Fibroblast of lung (primary cell): ENCODE measurements at regions not wholly inside any gene's neighbourhood (a gene's known extent, or its start where the extent isn't known, plus 50 kb on each side); places are given as distances from the start of the nearest gene placed in this dataset.
A peak's percentile ranks its signal among the peaks of the same experiment; 100 is the strongest.

Source experiments
- DNase-seq, 2 donors: peaks; one replicate each; pipeline versions ENCODE4 v3.0.0 to v3.0.0-alpha.2; 2010; ENCODE audit warnings: low read depth in 2 of 2
- H2AFZ ChIP-seq: 2 replicates; pipeline ENCODE4 v1.5.1; 2012; ENCODE audit warnings: low read length, control low read depth, inconsistent platforms
- H3K27ac ChIP-seq: 2 replicates; pipeline ENCODE4 v1.5.1; 2011; ENCODE audit warnings: low read length, control low read depth; ENCODE audit not compliant: insufficient read depth
- H3K27me3 ChIP-seq: 2 replicates; pipeline ENCODE4 v1.5.1; 2011; ENCODE audit warnings: mild to moderate bottlenecking, low read length; ENCODE audit not compliant: control insufficient read depth, insufficient read depth
- H3K36me3 ChIP-seq: 2 replicates; pipeline ENCODE4 v1.5.1; 2011; ENCODE audit warnings: low read length; ENCODE audit not compliant: control insufficient read depth, insufficient read depth
- H3K4me1 ChIP-seq: 2 replicates; pipeline ENCODE4 v1.5.1; 2011; ENCODE audit warnings: low read length; ENCODE audit not compliant: control insufficient read depth, insufficient read depth; ENCODE audit errors: extremely low read depth
- H3K4me2 ChIP-seq: 2 replicates; pipeline ENCODE4 v1.5.1; 2011; ENCODE audit warnings: low read length, control low read depth; ENCODE audit not compliant: insufficient read depth; ENCODE audit errors: extremely low read depth
- H3K4me3 ChIP-seq, 4 experiments: fragments of 200-600 bp in 1 of 4; sonication (generic) in 1 of 4; replicated peaks in 1 of 4; 2 replicates each; pipeline ENCODE4 v1.5.1; 2011 to 2016; ENCODE audit warnings: low read length in 4 of 4, low read depth in 3 of 4, mild to moderate bottlenecking in 3 of 4, control low read depth in 2 of 4, inconsistent platforms in 1 of 4, mixed read lengths in 1 of 4; ENCODE audit not compliant: insufficient read depth in 1 of 4; ENCODE audit errors: control extremely low read depth in 1 of 4
- H3K79me2 ChIP-seq: 2 replicates; pipeline ENCODE4 v1.5.1; 2012; ENCODE audit warnings: mild to moderate bottlenecking, low read length, inconsistent platforms; ENCODE audit not compliant: control insufficient read depth, insufficient read depth
- H3K9ac ChIP-seq: 2 replicates; pipeline ENCODE4 v1.5.1; 2011; ENCODE audit warnings: mild to moderate bottlenecking, low read length, control low read depth; ENCODE audit not compliant: insufficient read depth
- H3K9me3 ChIP-seq: 2 replicates; pipeline ENCODE4 v1.5.1; 2012; ENCODE audit warnings: low read depth, low read length; ENCODE audit not compliant: control insufficient read depth, insufficient read depth
- H4K20me1 ChIP-seq: 2 replicates; pipeline ENCODE4 v1.5.1; 2011; ENCODE audit warnings: low read length; ENCODE audit not compliant: control insufficient read depth, insufficient read depth; ENCODE audit errors: extremely low read depth
- EZH2 ChIP-seq: IDR thresholded peaks from 2 replicates; pipeline ENCODE4 v1.5.1; 2012; ENCODE audit warnings: low read length, control low read depth, mild to moderate bottlenecking; ENCODE audit errors: missing control alignments
- TF ChIP-seq, protein P1 (sequence below), 2 donors: IDR thresholded peaks in 1 of 2; conservative IDR thresholded peaks in 1 of 2; 1 replicate in 1 of 2; 2 replicates in 1 of 2; pipeline ENCODE4 v1.5.1; 2011 to 2012; ENCODE audit warnings: low read length in 2 of 2, control low read depth in 1 of 2, inconsistent platforms in 1 of 2, low read depth in 1 of 2, mild to moderate bottlenecking in 1 of 2

DNA sequence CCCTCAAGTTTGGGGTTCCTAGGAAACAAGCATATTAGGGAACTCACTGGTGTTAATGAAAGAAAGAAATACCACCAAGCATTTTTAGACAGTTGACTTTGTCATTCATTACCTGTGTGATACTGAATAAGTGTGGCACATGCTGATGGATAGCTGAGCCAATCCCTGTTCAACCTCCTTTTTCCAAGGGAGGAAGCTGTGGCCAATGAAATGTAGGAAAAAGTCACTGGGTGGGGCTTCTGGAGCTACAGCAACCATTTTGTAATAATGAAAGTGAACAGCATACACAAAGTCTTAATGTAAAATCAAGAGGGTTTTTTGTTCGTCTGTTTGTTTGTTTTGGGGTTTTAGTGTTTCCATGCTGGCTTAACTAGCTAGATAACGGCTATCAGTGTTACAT lies 254.3 kb upstream of the SALL1 start:
- TF ChIP-seq, protein P1, sequence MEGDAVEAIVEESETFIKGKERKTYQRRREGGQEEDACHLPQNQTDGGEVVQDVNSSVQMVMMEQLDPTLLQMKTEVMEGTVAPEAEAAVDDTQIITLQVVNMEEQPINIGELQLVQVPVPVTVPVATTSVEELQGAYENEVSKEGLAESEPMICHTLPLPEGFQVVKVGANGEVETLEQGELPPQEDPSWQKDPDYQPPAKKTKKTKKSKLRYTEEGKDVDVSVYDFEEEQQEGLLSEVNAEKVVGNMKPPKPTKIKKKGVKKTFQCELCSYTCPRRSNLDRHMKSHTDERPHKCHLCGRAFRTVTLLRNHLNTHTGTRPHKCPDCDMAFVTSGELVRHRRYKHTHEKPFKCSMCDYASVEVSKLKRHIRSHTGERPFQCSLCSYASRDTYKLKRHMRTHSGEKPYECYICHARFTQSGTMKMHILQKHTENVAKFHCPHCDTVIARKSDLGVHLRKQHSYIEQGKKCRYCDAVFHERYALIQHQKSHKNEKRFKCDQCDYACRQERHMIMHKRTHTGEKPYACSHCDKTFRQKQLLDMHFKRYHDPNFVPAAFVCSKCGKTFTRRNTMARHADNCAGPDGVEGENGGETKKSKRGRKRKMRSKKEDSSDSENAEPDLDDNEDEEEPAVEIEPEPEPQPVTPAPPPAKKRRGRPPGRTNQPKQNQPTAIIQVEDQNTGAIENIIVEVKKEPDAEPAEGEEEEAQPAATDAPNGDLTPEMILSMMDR (conservative IDR thresholded peaks at IDR 0.05 in 1 of 2, IDR thresholded peaks at IDR 0.05 in 1 of 2; ENCODE audit: low read depth in 1 of 2, low read length in 2 of 2): no peak
- no peak for TF ChIP-seq EZH2
- Histone ChIP-seq H3K79me2 (no peaks in the 10 kb centered on the region), H3K27ac (no peak overlapping the region)

DNA sequence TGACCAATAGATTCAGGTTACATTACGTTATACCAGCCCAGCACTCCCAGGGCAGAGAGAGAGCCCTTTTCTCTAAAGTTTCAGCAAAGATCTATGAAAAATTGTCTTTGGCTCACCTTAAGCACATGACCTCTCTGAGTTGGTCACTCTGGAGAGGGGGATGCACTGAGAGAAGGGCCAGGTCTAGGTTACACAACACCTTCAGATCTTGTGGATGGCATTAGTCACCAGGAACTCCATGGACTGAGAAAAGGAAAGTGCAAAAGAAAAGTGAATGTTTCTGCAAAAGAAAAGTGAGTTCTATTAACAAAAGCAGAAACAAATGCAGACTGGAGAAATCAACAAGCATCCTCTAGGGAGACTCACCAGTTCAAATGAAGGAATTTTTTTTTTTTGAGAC lies 253.3 kb upstream of the SALL1 start:
- Histone ChIP-seq H4K20me1 (no peaks in the 10 kb centered on the region), H3K9me3 (no peaks in the 10 kb centered on the region), H3K79me2 (no peaks in the 10 kb centered on the region), H2AFZ (no peak overlapping the region), H3K4me2 (no peak overlapping the region), H3K9ac (no peak overlapping the region), H3K27me3 (no peaks in the 10 kb centered on the region), H3K4me1 (no peaks in the 10 kb centered on the region), H3K4me3 (no peak overlapping the region), H3K36me3 (no peaks in the 10 kb centered on the region), H3K27ac (no peak overlapping the region)
- peak; percentile 5 to 16 for DNase-seq
- TF ChIP-seq, protein P1 (conservative IDR thresholded peaks at IDR 0.05 in 1 of 2, IDR thresholded peaks at IDR 0.05 in 1 of 2; ENCODE audit: low read depth in 1 of 2, low read length in 2 of 2): no peak
- TF ChIP-seq EZH2: no peak

More for the DNA sequence above, 254.3 kb upstream of the SALL1 start:
- Histone ChIP-seq H3K4me3 (no peak overlapping the region), H3K27me3 (no peaks in the 10 kb centered on the region), H3K4me2 (no peak overlapping the region), H3K4me1 (no peaks in the 10 kb centered on the region), H4K20me1 (no peaks in the 10 kb centered on the region), H2AFZ (no peak overlapping the region), H3K36me3 (no peaks in the 10 kb centered on the region), H3K9ac (no peak overlapping the region), H3K9me3 (no peaks in the 10 kb centered on the region)
- DNase-seq: no peak

DNA sequence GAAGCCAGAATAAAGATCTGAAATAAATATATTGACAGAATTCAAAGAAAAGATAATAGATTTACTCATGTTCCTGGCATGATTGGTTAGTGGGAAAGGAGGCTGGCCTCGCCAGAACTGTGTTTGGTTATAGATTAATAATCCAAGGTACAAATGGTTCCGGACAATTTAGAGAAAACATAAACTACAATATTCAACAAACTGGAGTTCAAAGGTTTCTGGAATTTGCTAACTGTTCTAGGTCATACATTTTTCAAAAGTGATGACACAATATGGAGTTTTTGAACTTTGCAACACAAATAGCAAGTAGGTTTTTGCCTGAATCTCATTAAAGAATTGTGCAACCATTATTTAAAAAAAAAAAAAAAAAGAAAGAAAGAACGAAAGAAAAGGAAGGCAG lies 251.7 kb upstream of the SALL1 start:
- H3K4me2 ChIP-seq: no peak overlapping the region
- peak in 1 of 2 donors; percentile 67 for DNase-seq
- no peaks in the 10 kb centered on the region for H3K4me1 ChIP-seq
- H3K27ac ChIP-seq: no peak overlapping the region
- no peak overlapping the region for H3K9ac ChIP-seq
- H2AFZ ChIP-seq: no peak overlapping the region
- no peaks in the 10 kb centered on the region for H4K20me1 ChIP-seq
- no peaks in the 10 kb centered on the region for H3K27me3 ChIP-seq
- TF ChIP-seq EZH2: no peak
- TF ChIP-seq, protein P1 (conservative IDR thresholded peaks at IDR 0.05 in 1 of 2, IDR thresholded peaks at IDR 0.05 in 1 of 2; ENCODE audit: low read depth in 1 of 2, low read length in 2 of 2): no peak
- H3K4me3 ChIP-seq: no peak overlapping the region
- no peaks in the 10 kb centered on the region for H3K79me2 ChIP-seq
- no peaks in the 10 kb centered on the region for H3K9me3 ChIP-seq
- no peaks in the 10 kb centered on the region for H3K36me3 ChIP-seq
